ENCODE measurements at regions not wholly inside any gene's neighbourhood (a gene's known extent, or its start where the extent isn't known, plus 50 kb on each side); places are given as distances from the start of the nearest gene placed in this dataset.

DNA sequence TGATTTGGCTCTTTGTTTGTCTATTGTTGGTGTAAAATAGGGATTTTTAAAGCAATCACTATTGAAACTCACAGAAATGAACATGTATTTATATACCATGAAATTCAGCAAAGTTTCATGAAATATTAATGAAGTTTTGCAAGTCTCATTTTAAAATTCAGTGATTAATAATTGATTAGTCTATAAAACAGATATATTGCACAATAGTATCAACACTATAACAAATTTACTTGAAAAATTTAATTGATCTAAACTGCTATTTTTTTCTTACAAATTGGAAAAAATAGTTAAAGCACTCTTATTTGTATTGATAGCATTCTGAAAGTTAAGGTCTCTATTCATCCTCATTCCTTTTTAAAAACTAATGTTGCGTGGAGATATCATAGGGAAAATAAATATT, 121.0 kb upstream of the PCDH9 start:
- DNase-seq (ENCODE audit: low spot score) = no peak

GRCh38 chr13:67343777-67344176, 113.6 kb upstream of the PCDH9 start:
- no peak for DNase-seq (ENCODE audit: low spot score)

GRCh38 chr13:67341406-67341805, 111.3 kb upstream of the PCDH9 start:
- no peak for DNase-seq (ENCODE audit: low spot score)

GRCh38 chr13:67330149-67330548, 100.0 kb upstream of the PCDH9 start:
- no peak for DNase-seq (ENCODE audit: low spot score)

DNA sequence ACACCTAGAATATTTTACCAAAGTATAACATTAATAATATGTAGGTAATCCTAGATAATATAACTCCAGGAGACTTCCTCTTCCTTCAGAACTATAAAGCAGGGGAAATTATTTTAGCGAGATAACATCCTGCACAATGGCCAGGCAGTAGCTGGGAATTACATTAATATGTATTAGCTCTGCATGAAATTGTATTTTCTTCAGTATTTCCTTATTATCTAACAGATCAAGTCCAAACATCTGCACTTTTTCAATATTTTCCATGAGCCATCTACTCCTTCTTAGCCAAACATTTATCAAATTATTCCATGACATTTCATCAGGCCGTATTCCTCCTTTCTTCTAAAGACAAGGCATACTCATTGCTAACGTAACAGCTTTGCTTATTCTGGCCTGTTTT, 98.8 kb upstream of the PCDH9 start:
- DNase-seq (ENCODE audit: low spot score) = no peak

- no peak for DNase-seq (ENCODE audit: low spot score)
These were observed 88.7 kb upstream of the PCDH9 start for GRCh38 chr13:67318860-67319259.

GRCh38 chr13:67318398-67318797, 88.3 kb upstream of the PCDH9 start:
- DNase-seq (ENCODE audit: low spot score) = no peak

GRCh38 chr13:67314405-67314804, 84.3 kb upstream of the PCDH9 start:
- no peak for DNase-seq (ENCODE audit: low spot score)

GRCh38 chr13:67308004-67308772, 78.1 kb upstream of the PCDH9 start:
- DNase-seq (ENCODE audit: low spot score) = no peak

- DNase-seq (ENCODE audit: low spot score) = no peak
These were observed 76.6 kb upstream of the PCDH9 start for GRCh38 chr13:67306742-67307141.

DNA sequence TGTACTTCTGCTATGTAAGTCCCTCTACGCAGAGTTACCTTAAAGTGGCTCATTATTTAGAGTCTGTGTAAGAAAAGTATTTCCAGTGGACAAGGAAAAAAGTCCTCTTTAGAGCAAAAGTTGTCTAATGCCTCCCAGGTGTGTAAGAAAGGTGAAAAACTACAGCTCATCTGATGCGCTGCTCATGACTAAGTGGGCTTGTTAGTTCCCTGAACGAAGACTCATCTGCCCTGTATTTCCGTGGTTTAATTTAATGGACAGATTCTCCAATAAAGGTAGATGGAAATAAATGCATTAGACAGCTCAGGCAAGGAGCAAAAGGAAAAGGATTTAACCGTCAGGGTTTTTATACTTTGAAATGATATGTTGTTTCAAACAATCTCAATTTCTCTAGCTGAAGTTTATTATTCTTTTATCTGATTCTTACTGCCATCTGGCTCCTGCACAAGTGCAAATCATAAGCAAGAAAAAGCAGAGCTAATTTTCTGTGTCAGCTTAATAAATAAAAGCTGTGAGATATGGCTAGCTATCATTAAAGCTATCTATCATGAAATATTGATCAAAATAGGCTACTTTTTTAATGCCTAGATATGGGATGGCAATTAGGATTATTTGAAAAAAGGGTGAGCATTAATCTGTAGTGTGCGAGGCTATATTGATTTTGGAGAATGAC, 73.7 kb upstream of the PCDH9 start:
- no peak for DNase-seq (ENCODE audit: low spot score)

DNA sequence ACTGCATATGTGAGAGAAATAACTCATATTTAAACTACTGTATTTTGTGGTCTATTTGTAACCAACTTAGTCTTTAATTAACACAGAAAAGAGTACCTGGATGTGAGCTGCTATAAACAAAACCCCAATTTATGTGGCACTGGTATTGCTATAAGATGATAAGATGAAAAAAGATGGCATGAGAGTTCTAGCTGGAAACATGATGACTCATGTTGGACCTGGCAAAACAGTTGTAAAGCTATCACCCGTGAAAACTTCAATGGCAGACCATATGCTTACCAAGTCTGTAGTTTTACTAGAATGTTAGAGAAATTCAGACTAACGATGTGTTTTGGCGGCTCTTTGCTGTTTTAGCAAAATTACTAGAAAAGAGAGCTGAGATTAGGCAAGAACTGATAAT, 69.6 kb upstream of the PCDH9 start:
- no peak for DNase-seq (ENCODE audit: low spot score)

GRCh38 chr13:67299072-67299635, 69.0 kb upstream of the PCDH9 start:
- DNase-seq (ENCODE audit: low spot score) = peak; percentile 93

DNA sequence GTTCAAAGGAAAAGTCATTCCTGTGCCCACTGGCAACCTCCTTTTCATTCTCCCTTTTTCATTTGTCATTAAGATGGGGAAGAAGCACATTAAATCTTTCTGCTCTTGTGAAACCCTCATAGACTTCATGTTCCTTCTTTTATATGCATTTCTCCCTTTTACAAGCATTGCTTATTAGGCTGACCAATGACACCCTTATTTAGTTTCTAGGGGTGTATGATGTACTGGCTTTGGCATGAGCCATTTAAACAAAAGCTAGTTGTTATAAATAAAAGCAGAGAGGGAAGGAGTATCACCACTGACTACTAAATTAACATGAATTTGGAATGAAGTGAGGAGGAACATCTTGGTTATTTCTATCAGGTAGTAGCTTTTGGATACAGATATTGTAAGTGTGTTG, 68.2 kb upstream of the PCDH9 start:
- no peak for DNase-seq (ENCODE audit: low spot score)

GRCh38 chr13:67296511-67296910, 66.4 kb upstream of the PCDH9 start:
- DNase-seq (ENCODE audit: low spot score) = no peak

DNA sequence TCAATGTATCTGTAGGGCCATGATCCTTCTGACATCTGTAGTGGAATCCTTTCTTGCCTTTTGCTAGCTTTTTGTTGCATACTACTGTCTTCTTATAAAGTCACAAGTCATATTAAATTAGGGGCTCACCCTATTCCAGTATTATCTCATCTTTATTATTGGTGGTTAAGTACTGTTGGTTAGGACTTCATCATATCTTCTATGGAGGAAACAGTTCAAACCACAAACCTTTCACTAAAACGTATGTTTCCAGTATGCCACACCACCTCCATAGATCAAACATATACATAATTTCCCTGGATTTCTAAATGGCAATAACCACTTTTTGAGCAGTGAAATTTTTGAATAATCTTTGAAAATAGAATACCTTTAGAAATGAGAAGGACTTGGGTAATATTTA, 62.8 kb upstream of the PCDH9 start:
- no peak for DNase-seq (ENCODE audit: low spot score)

GRCh38 chr13:67285611-67286010, 55.5 kb upstream of the PCDH9 start:
- DNase-seq (ENCODE audit: low spot score) = no peak

DNA sequence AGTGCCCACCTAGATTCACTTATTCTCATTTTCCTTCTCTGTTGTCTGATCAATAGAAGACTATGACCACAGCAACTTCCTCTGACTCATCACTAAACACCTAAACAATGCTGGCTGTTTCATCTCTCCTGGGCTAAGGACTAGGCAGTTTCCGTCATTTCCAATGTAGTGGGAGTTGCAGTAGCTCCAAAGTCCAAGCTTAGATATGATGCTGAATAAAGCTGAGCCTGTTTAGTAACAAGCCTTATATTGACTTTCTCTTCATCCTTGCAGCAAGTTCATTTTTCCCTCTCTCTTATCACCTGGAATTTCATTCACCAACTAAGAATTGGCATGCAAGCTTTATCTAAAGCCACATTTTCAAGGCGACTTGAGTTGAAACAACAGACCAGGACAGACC, 53.5 kb upstream of the PCDH9 start:
- peak; percentile 20 for DNase-seq (ENCODE audit: low spot score)

DNA sequence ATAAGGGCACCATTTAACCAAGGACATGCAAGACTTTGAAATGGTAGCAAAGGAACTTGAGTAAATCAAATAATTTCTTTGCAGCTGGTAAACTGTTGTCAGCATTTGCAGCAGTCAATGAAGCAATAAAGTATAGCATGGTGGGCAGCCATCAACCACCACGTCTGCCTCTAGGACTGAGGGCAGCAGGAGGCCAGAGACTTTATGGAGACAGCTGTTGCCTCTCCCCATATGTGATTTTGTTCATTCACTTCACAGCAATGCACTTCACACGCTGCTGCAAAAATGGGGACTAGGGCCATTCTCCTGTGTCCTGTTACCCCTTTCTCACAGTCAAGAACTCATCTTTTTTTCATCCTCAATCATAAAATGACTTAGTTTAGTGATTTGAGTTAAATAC, 51.3 kb upstream of the PCDH9 start:
- DNase-seq (ENCODE audit: low spot score) = no peak

Measured in kidney capillary endothelial cell (primary cell).